ENCODE measurements at regions not wholly inside any gene's neighbourhood (a gene's known extent, or its start where the extent isn't known, plus 50 kb on each side); places are given as distances from the start of the nearest gene placed in this dataset.

- ATAC-seq (no peak), DNase-seq (ENCODE audit: low read depth, low spot score) (no peak)
- no peak overlapping the region for H3K27ac ChIP-seq (ENCODE audit: low read length)
- H3K4me1 ChIP-seq (ENCODE audit: control insufficient read depth, insufficient read depth, low read length) = no peaks in the 10 kb centered on the region
- ChIA-PET CTCF (no interaction called here), POLR2A (no interaction called here)
- intact Hi-C loops (cut with micrococcal nuclease; ENCODE audit: unreplicated experiment) = no loop called here
- no TSS peak for BruUV-seq (replicated peaks)
- H3K9me3 ChIP-seq (ENCODE audit: control insufficient read depth, insufficient read depth, low read depth, low read length) = no peaks in the 10 kb centered on the region; the same call in 1 of the 2 replicates
- no peak overlapping the region for H3K4me3 ChIP-seq (ENCODE audit: low read depth in 2 of 2, low read length in 2 of 2)
- in situ Hi-C loops (cut with HindIII; ENCODE audit: low pct_unique_long_range_greater_than_20kb, low sequenced_read_pairs) = no loop called here
- no peaks in the 10 kb centered on the region for H3K27me3 ChIP-seq (ENCODE audit: control insufficient read depth, insufficient read depth, low read length)
- no peak for TF ChIP-seq REST (IDR thresholded peaks at IDR 0.05; ENCODE audit: insufficient read depth in 1 of 2, low read depth in 2 of 2, low read length in 1 of 2)
- no peak for TF ChIP-seq TCF7L2 (IDR thresholded peaks at IDR 0.05; ENCODE audit: low read depth, low read length)
- TF ChIP-seq SIN3A (IDR thresholded peaks at IDR 0.05; ENCODE audit: borderline replicate concordance, insufficient read depth, low read depth, low read length) = no peak
- no peak for TF ChIP-seq CTCF (IDR thresholded peaks at IDR 0.05)
- TF ChIP-seq POLR2AphosphoS5 (IDR thresholded peaks at IDR 0.05; ENCODE audit: low read depth, low read length) = no peak
- H3K36me3 ChIP-seq (ENCODE audit: control insufficient read depth, insufficient read depth, low read length) = no peaks in the 10 kb centered on the region
These were observed 665.5 kb downstream of the NYAP2 start for GRCh38 chr2:226064932-226065570.

DNA sequence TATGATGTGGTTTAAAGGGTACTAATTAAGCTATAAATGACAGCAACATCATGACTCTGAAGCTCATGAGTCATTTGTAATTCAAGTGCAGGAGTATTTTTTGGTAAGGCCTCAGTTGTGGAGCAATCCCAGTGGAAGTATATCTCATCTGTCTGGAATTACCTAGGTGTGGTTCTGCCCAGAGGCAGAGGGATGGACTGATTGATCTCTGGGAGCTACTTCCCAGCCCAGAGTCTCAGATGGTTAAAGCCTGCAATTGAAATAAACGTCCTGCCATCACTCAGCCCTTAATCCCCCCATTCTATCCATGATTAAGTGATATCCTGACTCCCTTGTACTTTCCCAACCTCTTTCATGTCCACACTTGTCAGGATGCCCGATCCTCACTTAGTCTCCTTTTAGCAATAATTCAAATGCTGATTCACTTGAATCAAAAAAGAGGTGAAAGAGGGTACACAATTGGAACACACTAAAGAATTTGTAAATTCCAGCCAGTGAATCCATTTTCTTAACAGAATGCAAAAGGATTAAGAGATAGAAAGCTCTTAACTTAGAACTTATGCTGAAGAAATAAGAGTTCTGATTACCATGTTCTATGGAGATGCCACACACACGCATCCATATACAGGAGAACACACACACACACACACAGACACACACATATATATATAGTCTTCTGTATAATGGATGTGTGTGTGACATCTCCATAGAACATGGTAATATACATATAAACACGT lies 664.4 kb downstream of the NYAP2 start:
- intact Hi-C loops (cut with micrococcal nuclease; ENCODE audit: unreplicated experiment) (no loop called here), in situ Hi-C loops (cut with HindIII; ENCODE audit: low pct_unique_long_range_greater_than_20kb, low sequenced_read_pairs) (no loop called here)
- Histone ChIP-seq H3K27me3 (ENCODE audit: control insufficient read depth, insufficient read depth, low read length) (no peaks in the 10 kb centered on the region), H3K27ac (ENCODE audit: low read length) (no peak overlapping the region), H3K4me1 (ENCODE audit: control insufficient read depth, insufficient read depth, low read length) (no peaks in the 10 kb centered on the region), H3K4me3 (ENCODE audit: low read depth in 2 of 2, low read length in 2 of 2) (no peak overlapping the region), H3K36me3 (ENCODE audit: control insufficient read depth, insufficient read depth, low read length) (no peaks in the 10 kb centered on the region), H3K9me3 (ENCODE audit: control insufficient read depth, insufficient read depth, low read depth, low read length) (no peaks in the 10 kb centered on the region)
- DNase-seq (ENCODE audit: low read depth, low spot score) = no peak
- ChIA-PET CTCF (no interaction called here), POLR2A (interaction anchor here (0.6 kb wide), 1 partner anchor 107 kb away, joined by 3 read pairs; no protein-coding TSS in a partner anchor)
- no peak for ATAC-seq
- BruUV-seq (replicated peaks) = no TSS peak
- no peak for TF ChIP-seq REST (IDR thresholded peaks at IDR 0.05; ENCODE audit: insufficient read depth in 1 of 2, low read depth in 2 of 2, low read length in 1 of 2)
- TF ChIP-seq POLR2AphosphoS5 (IDR thresholded peaks at IDR 0.05; ENCODE audit: low read depth, low read length) = no peak
- no peak for TF ChIP-seq SIN3A (IDR thresholded peaks at IDR 0.05; ENCODE audit: borderline replicate concordance, insufficient read depth, low read depth, low read length)
- no peak for TF ChIP-seq TCF7L2 (IDR thresholded peaks at IDR 0.05; ENCODE audit: low read depth, low read length)
- no peak for TF ChIP-seq CTCF (IDR thresholded peaks at IDR 0.05)

All from Panc1 (cell line).